ENCODE measurements at regions not wholly inside any gene's neighbourhood (a gene's known extent, or its start where the extent isn't known, plus 50 kb on each side); places are given as distances from the start of the nearest gene placed in this dataset.

- 70% methylated on average over 1 of the region's 2 CpGs for WGBS (ENCODE audit: insufficient coverage)
- Histone ChIP-seq H3K27ac (ENCODE audit: low read length) (no peak overlapping the region), H3K27me3 (ENCODE audit: control insufficient read depth, insufficient read depth, low read length) (no peaks in the 10 kb centered on the region), H3K4me1 (ENCODE audit: control insufficient read depth, insufficient read depth, low read length) (no peaks in the 10 kb centered on the region), H3K9me3 (ENCODE audit: control insufficient read depth, insufficient read depth, low read length) (peaks cover 6% of the 10 kb centered on the region), H3K36me3 (ENCODE audit: control insufficient read depth, insufficient read depth, low read length) (no peaks in the 10 kb centered on the region), H3K4me3 (ENCODE audit: low read length) (no peak overlapping the region)
- Mint-ChIP-seq H3K4me1 (no peaks in the 10 kb centered on the region), H3K4me3 (no peak overlapping the region), H3K27me3 (ENCODE audit: low read depth in 2 of 2) (no peaks in the 10 kb centered on the region), H3K36me3 (no peaks in the 10 kb centered on the region), H3K9me3 (peaks cover 9 to 22% of the 10 kb centered on the region in 2 donors), H3K27ac (no peak overlapping the region)
- no peak for ATAC-seq
- no peak for DNase-seq
- intact Hi-C loops (cut with micrococcal nuclease) = no loop called here
- TF ChIP-seq, protein P1, sequence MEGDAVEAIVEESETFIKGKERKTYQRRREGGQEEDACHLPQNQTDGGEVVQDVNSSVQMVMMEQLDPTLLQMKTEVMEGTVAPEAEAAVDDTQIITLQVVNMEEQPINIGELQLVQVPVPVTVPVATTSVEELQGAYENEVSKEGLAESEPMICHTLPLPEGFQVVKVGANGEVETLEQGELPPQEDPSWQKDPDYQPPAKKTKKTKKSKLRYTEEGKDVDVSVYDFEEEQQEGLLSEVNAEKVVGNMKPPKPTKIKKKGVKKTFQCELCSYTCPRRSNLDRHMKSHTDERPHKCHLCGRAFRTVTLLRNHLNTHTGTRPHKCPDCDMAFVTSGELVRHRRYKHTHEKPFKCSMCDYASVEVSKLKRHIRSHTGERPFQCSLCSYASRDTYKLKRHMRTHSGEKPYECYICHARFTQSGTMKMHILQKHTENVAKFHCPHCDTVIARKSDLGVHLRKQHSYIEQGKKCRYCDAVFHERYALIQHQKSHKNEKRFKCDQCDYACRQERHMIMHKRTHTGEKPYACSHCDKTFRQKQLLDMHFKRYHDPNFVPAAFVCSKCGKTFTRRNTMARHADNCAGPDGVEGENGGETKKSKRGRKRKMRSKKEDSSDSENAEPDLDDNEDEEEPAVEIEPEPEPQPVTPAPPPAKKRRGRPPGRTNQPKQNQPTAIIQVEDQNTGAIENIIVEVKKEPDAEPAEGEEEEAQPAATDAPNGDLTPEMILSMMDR (IDR thresholded peaks at IDR 0.05) = no peak
Measured at GRCh38 chr3:95460274-95460673, 1354.1 kb upstream of the EPHA6 start.

GRCh38 chr3:95462161-95462560 is 1352.2 kb upstream of the EPHA6 start:
- Mint-ChIP-seq H3K4me3 (no peak overlapping the region), H3K27ac (no peak overlapping the region), H3K27me3 (ENCODE audit: low read depth in 2 of 2) (no peaks in the 10 kb centered on the region), H3K36me3 (peaks cover 3% of the 10 kb centered on the region), H3K9me3 (peaks cover 12 to 24% of the 10 kb centered on the region in 2 donors), H3K4me1 (no peaks in the 10 kb centered on the region)
- Histone ChIP-seq H3K9me3 (ENCODE audit: control insufficient read depth, insufficient read depth, low read length) (peaks cover 6% of the 10 kb centered on the region), H3K4me3 (ENCODE audit: low read length) (no peak overlapping the region), H3K4me1 (ENCODE audit: control insufficient read depth, insufficient read depth, low read length) (no peaks in the 10 kb centered on the region), H3K27ac (ENCODE audit: low read length) (no peak overlapping the region), H3K27me3 (ENCODE audit: control insufficient read depth, insufficient read depth, low read length) (no peaks in the 10 kb centered on the region), H3K36me3 (ENCODE audit: control insufficient read depth, insufficient read depth, low read length) (no peaks in the 10 kb centered on the region)
- DNase-seq (no peak), ATAC-seq (no peak)
- TF ChIP-seq, protein P1 (IDR thresholded peaks at IDR 0.05) = no peak
- intact Hi-C loops (cut with micrococcal nuclease) = no loop called here
- 90% methylated on average over 5 of the region's 5 CpGs for WGBS (ENCODE audit: insufficient coverage)

GRCh38 chr3:95464346-95464745 is 1350.0 kb upstream of the EPHA6 start:
- Mint-ChIP-seq H3K4me1 (no peaks in the 10 kb centered on the region), H3K27ac (no peak overlapping the region), H3K9me3 (peaks cover 16 to 36% of the 10 kb centered on the region in 2 donors), H3K4me3 (no peak overlapping the region), H3K27me3 (ENCODE audit: low read depth in 2 of 2) (no peaks in the 10 kb centered on the region), H3K36me3 (peaks cover 12% of the 10 kb centered on the region)
- DNase-seq (no peak), ATAC-seq (no peak)
- Histone ChIP-seq H3K4me3 (ENCODE audit: low read length) (no peak overlapping the region), H3K27me3 (ENCODE audit: control insufficient read depth, insufficient read depth, low read length) (no peaks in the 10 kb centered on the region), H3K27ac (ENCODE audit: low read length) (no peak overlapping the region), H3K9me3 (ENCODE audit: control insufficient read depth, insufficient read depth, low read length) (peaks cover 6% of the 10 kb centered on the region), H3K4me1 (ENCODE audit: control insufficient read depth, insufficient read depth, low read length) (no peaks in the 10 kb centered on the region), H3K36me3 (ENCODE audit: control insufficient read depth, insufficient read depth, low read length) (no peaks in the 10 kb centered on the region)
- TF ChIP-seq, protein P1 (IDR thresholded peaks at IDR 0.05) = no peak
- WGBS (ENCODE audit: insufficient coverage) = 91% methylated on average over 1 of the region's 1 CpG
- intact Hi-C loops (cut with micrococcal nuclease) = no loop called here

DNA sequence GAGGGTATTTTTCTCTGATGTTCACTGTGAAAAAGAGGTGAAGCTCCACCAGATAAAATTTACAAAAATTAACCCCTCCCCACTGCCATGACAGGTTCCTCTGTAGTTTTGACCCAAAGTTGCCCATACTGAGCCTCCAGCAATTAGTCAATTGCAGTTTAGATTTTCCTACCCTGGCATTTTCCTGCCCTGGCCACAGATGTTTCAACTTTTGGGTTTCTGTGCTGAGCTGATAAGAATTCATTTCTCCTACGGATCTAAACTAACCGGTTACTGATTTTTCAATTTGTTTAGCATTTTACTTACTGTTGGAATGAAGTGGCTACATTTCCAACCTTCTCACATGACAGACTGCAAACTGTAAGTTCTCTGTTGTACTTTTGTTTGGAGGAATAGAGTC is 1346.1 kb upstream of the EPHA6 start:
- H3K4me1 Mint-ChIP-seq = no peaks in the 10 kb centered on the region
- DNase-seq (no peak), ATAC-seq (no peak)
- no peak overlapping the region for H3K4me3 ChIP-seq (ENCODE audit: low read length)
- no peaks in the 10 kb centered on the region for H3K27me3 Mint-ChIP-seq (ENCODE audit: low read depth in 2 of 2)
- TF ChIP-seq, protein P1 (IDR thresholded peaks at IDR 0.05) = no peak
- H3K9me3 Mint-ChIP-seq = peaks cover 13 to 31% of the 10 kb centered on the region in 2 donors
- no peak overlapping the region for H3K27ac ChIP-seq (ENCODE audit: low read length)
- no peaks in the 10 kb centered on the region for H3K4me1 ChIP-seq (ENCODE audit: control insufficient read depth, insufficient read depth, low read length)
- intact Hi-C loops (cut with micrococcal nuclease) = no loop called here
- H3K27me3 ChIP-seq (ENCODE audit: control insufficient read depth, insufficient read depth, low read length) = no peaks in the 10 kb centered on the region
- no CpG with 5 or more reads among the region's 2 CpGs for WGBS (ENCODE audit: insufficient coverage)
- H3K27ac Mint-ChIP-seq = no peak overlapping the region
- peaks cover 12% of the 10 kb centered on the region for H3K36me3 Mint-ChIP-seq
- no peak overlapping the region for H3K4me3 Mint-ChIP-seq
- peaks cover 6% of the 10 kb centered on the region for H3K9me3 ChIP-seq (ENCODE audit: control insufficient read depth, insufficient read depth, low read length)
- no peaks in the 10 kb centered on the region for H3K36me3 ChIP-seq (ENCODE audit: control insufficient read depth, insufficient read depth, low read length)

Measured in natural killer cell (primary cell).